ENCODE measurements at regions not wholly inside any gene's neighbourhood (a gene's known extent, or its start where the extent isn't known, plus 50 kb on each side); places are given as distances from the start of the nearest gene placed in this dataset.

GRCh38 chrX:125378205-125378604 lies 58.5 kb downstream of the TEX13C start:
- Histone ChIP-seq H3K4me1 (no peaks in the 10 kb centered on the region), H3K4me3 (no peak overlapping the region), H3K36me3 (no peaks in the 10 kb centered on the region), H3K9me3 (no peaks in the 10 kb centered on the region), H3K27me3 (no peaks in the 10 kb centered on the region), H3K27ac (no peak overlapping the region)
- ATAC-seq: no peak
- 40 to 63% methylated on average over 3 to 4 of the region's 4 CpGs for WGBS, 2 donors (ENCODE audit: low coverage in 1 of 2)
- TF ChIP-seq EP300 (IDR thresholded peaks at IDR 0.05): no peak
- TF ChIP-seq, protein P1, sequence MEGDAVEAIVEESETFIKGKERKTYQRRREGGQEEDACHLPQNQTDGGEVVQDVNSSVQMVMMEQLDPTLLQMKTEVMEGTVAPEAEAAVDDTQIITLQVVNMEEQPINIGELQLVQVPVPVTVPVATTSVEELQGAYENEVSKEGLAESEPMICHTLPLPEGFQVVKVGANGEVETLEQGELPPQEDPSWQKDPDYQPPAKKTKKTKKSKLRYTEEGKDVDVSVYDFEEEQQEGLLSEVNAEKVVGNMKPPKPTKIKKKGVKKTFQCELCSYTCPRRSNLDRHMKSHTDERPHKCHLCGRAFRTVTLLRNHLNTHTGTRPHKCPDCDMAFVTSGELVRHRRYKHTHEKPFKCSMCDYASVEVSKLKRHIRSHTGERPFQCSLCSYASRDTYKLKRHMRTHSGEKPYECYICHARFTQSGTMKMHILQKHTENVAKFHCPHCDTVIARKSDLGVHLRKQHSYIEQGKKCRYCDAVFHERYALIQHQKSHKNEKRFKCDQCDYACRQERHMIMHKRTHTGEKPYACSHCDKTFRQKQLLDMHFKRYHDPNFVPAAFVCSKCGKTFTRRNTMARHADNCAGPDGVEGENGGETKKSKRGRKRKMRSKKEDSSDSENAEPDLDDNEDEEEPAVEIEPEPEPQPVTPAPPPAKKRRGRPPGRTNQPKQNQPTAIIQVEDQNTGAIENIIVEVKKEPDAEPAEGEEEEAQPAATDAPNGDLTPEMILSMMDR (IDR thresholded peaks at IDR 0.05): no peak
- no peak for TF ChIP-seq POLR2AphosphoS5 (IDR thresholded peaks at IDR 0.05)
- TF ChIP-seq POLR2A (IDR thresholded peaks at IDR 0.05): no peak

GRCh38 chrX:125378770-125379169 lies 59.1 kb downstream of the TEX13C start:
- H3K27me3 ChIP-seq: no peaks in the 10 kb centered on the region
- no peak overlapping the region for H3K4me3 ChIP-seq
- H3K27ac ChIP-seq: no peak overlapping the region
- no peaks in the 10 kb centered on the region for H3K9me3 ChIP-seq
- no peak for ATAC-seq
- WGBS, 2 donors (ENCODE audit: low coverage in 1 of 2): 72 to 73% methylated on average over 3 of the region's 3 CpGs
- no peaks in the 10 kb centered on the region for H3K36me3 ChIP-seq
- TF ChIP-seq, protein P1 (IDR thresholded peaks at IDR 0.05): no peak
- TF ChIP-seq POLR2A (IDR thresholded peaks at IDR 0.05) (no peak), EP300 (IDR thresholded peaks at IDR 0.05) (no peak), POLR2AphosphoS5 (IDR thresholded peaks at IDR 0.05) (no peak)
- no peaks in the 10 kb centered on the region for H3K4me1 ChIP-seq

- no peaks in the 10 kb centered on the region for H3K27me3 ChIP-seq
- H3K4me1 ChIP-seq: no peaks in the 10 kb centered on the region
- no peak for ATAC-seq
- WGBS, 2 donors (ENCODE audit: low coverage in 1 of 2): 100% methylated on average over 1 of the region's 4 CpGs
- H3K9me3 ChIP-seq: no peaks in the 10 kb centered on the region
- no peak overlapping the region for H3K4me3 ChIP-seq
- TF ChIP-seq, protein P1 (IDR thresholded peaks at IDR 0.05): no peak
- TF ChIP-seq POLR2AphosphoS5 (IDR thresholded peaks at IDR 0.05): no peak
- no peaks in the 10 kb centered on the region for H3K36me3 ChIP-seq
- no peak overlapping the region for H3K27ac ChIP-seq
Observed at GRCh38 chrX:125382148-125382628, 62.5 kb downstream of the TEX13C start.

GRCh38 chrX:125382889-125383288 lies 63.2 kb downstream of the TEX13C start:
- Histone ChIP-seq H3K4me1 (no peaks in the 10 kb centered on the region), H3K27me3 (no peaks in the 10 kb centered on the region), H3K36me3 (no peaks in the 10 kb centered on the region), H3K9me3 (no peaks in the 10 kb centered on the region), H3K4me3 (no peak overlapping the region), H3K27ac (no peak overlapping the region)
- TF ChIP-seq POLR2A (IDR thresholded peaks at IDR 0.05): no peak
- no peak for TF ChIP-seq EP300 (IDR thresholded peaks at IDR 0.05)
- no peak for TF ChIP-seq POLR2AphosphoS5 (IDR thresholded peaks at IDR 0.05)
- WGBS, 2 donors (ENCODE audit: low coverage in 1 of 2): 85 to 100% methylated on average over 3 of the region's 3 CpGs
- no peak for ATAC-seq

DNA sequence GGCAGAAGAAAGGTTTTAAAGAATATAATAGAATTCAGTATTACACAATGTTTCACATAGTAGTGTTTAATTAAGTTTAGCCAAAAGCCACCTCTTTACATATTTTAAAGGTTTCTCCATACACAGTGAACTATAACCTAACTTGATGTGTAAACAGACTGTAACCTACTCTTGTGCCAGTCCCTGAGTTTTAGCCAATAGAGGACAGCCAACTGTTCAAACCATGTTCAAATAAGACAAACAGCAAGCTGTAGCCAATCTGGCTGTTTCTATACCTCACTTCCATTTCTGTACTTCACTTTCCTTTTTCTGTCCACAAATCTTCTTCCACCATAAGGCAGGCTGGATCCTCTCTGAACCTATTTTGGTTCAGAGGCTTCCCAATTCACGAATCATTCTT lies 65.2 kb downstream of the TEX13C start:
- Histone ChIP-seq H3K27me3 (no peaks in the 10 kb centered on the region), H3K36me3 (no peaks in the 10 kb centered on the region), H3K4me3 (no peak overlapping the region), H3K9me3 (no peaks in the 10 kb centered on the region), H3K27ac (no peak overlapping the region), H3K4me1 (no peaks in the 10 kb centered on the region)
- ATAC-seq: no peak
- TF ChIP-seq POLR2A (IDR thresholded peaks at IDR 0.05) (no peak), EP300 (IDR thresholded peaks at IDR 0.05) (no peak), POLR2AphosphoS5 (IDR thresholded peaks at IDR 0.05) (no peak)
- TF ChIP-seq, protein P1 (IDR thresholded peaks at IDR 0.05): no peak
- 57 to 60% methylated on average over 1 of the region's 1 CpG for WGBS, 2 donors (ENCODE audit: low coverage in 1 of 2)

Measured in gastroesophageal sphincter (tissue), 4 donors.